ENCODE measurements at regions not wholly inside any gene's neighbourhood (a gene's known extent, or its start where the extent isn't known, plus 50 kb on each side); places are given as distances from the start of the nearest gene placed in this dataset.
"Not testable (repeated sequence)": the region's sequence is repeated elsewhere in the genome, so short reads cannot be mapped to it uniquely, and the experiment has no call there.

DNA sequence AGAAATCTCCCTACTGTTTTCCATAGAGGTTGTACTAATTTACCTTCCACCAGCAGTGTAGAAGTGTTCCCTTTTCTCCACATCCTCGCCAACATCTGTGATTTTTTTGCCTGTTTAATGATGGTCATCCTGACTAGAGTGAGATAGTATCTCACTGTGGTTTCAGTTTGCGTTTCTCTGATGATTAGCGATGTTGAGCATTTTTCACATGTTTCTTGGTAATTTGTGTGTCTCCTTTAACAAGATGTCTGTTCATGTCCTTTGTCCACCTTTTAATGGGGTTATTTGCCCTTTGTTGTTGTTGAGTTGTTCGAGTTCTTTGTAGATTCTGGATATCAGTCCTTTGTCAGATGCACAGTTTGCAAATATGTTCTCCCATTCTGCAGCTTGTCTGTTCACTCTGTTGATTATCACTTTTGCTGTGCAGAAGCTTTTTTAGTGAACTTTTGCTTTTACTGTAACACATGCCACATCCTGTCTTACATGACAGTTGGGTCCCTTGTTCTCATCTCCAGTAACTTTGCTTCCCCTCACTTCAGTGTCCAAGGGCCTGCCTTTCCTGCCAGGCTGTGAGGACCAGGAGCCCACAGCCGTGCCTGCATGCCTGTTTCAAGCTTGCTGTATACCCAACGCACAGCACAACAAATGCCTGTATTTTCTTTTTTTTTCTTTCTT lies 64.9 kb downstream of the SPRING1 start:
- Histone ChIP-seq H3K4me1 (ENCODE audit: insufficient read depth, low read length, poor library complexity, severe bottlenecking) (peaks cover 39% of the 10 kb centered on the region), H3K79me2 (ENCODE audit: insufficient read depth, low read length) (no peaks in the 10 kb centered on the region), H3K27me3 (ENCODE audit: insufficient read depth, low read length, poor library complexity, severe bottlenecking) (no peaks in the 10 kb centered on the region), H3K9ac (ENCODE audit: low read depth, low read length, poor library complexity, severe bottlenecking) (peak overlapping the region; percentile 36), H3K36me3 (ENCODE audit: insufficient read depth, low read length) (no peaks in the 10 kb centered on the region), H4K20me1 (ENCODE audit: insufficient read depth, low read length, poor library complexity, severe bottlenecking) (no peaks in the 10 kb centered on the region), H3K9me3 (ENCODE audit: insufficient read depth, low read depth, low read length) (no peaks in the 10 kb centered on the region), H3F3A (ENCODE audit: low read depth) (peaks cover 4% of the 10 kb centered on the region; the same call in 1 of the 2 replicates), H2AFZ (ENCODE audit: low read length) (peak overlapping the region; percentile 58), H3K4me2 (ENCODE audit: low read depth, low read length, poor library complexity, severe bottlenecking) (peak overlapping the region; percentile 78), H3K4me3 (ENCODE audit: low read length, poor library complexity, severe bottlenecking) (peak overlapping the region; percentile 64), H3K9me2 (replicated peaks; ENCODE audit: low read depth, low read length) (no peaks in the 10 kb centered on the region)
- no peak for TF ChIP-seq EZH2phosphoT487 (IDR thresholded peaks at IDR 0.05; ENCODE audit: borderline replicate concordance)

DNA sequence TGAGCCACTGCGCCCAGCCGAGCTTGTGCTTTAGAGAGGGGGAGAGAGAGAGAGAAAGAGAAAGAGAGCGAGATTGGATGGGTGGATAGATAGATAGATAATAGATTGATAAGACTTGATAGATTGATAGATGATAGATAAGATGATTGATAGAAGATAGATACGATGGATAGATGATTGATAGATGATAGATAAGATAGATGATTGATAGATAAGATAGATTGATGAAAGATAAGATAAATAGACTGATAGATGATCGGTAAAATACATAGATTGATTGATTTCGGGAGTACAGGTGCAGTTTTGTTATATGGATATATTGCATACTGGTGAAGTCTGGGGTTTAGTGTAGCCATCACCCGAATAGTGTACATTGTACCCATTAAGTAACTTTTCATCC lies 65.9 kb downstream of the SPRING1 start:
- Histone ChIP-seq H3F3A (ENCODE audit: low read depth) (peaks cover 4% of the 10 kb centered on the region; the same call in 1 of the 2 replicates), H3K4me2 (ENCODE audit: low read depth, low read length, poor library complexity, severe bottlenecking) (no peak overlapping the region), H3K9ac (ENCODE audit: low read depth, low read length, poor library complexity, severe bottlenecking) (no peak overlapping the region), H3K4me3 (ENCODE audit: low read length, poor library complexity, severe bottlenecking) (no peak overlapping the region), H4K20me1 (ENCODE audit: insufficient read depth, low read length, poor library complexity, severe bottlenecking) (no peaks in the 10 kb centered on the region), H3K36me3 (ENCODE audit: insufficient read depth, low read length) (no peaks in the 10 kb centered on the region), H2AFZ (ENCODE audit: low read length) (no peak overlapping the region), H3K9me3 (ENCODE audit: insufficient read depth, low read depth, low read length) (no peaks in the 10 kb centered on the region), H3K27me3 (ENCODE audit: insufficient read depth, low read length, poor library complexity, severe bottlenecking) (no peaks in the 10 kb centered on the region), H3K9me2 (replicated peaks; ENCODE audit: low read depth, low read length) (no peaks in the 10 kb centered on the region), H3K4me1 (ENCODE audit: insufficient read depth, low read length, poor library complexity, severe bottlenecking) (peaks cover 35% of the 10 kb centered on the region), H3K79me2 (ENCODE audit: insufficient read depth, low read length) (no peaks in the 10 kb centered on the region)
- TF ChIP-seq EZH2phosphoT487 (IDR thresholded peaks at IDR 0.05; ENCODE audit: borderline replicate concordance) = no peak
- TF ChIP-seq, protein P1, sequence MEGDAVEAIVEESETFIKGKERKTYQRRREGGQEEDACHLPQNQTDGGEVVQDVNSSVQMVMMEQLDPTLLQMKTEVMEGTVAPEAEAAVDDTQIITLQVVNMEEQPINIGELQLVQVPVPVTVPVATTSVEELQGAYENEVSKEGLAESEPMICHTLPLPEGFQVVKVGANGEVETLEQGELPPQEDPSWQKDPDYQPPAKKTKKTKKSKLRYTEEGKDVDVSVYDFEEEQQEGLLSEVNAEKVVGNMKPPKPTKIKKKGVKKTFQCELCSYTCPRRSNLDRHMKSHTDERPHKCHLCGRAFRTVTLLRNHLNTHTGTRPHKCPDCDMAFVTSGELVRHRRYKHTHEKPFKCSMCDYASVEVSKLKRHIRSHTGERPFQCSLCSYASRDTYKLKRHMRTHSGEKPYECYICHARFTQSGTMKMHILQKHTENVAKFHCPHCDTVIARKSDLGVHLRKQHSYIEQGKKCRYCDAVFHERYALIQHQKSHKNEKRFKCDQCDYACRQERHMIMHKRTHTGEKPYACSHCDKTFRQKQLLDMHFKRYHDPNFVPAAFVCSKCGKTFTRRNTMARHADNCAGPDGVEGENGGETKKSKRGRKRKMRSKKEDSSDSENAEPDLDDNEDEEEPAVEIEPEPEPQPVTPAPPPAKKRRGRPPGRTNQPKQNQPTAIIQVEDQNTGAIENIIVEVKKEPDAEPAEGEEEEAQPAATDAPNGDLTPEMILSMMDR (conservative IDR thresholded peaks at IDR 0.05; ENCODE audit: low read length) = no peak

DNA sequence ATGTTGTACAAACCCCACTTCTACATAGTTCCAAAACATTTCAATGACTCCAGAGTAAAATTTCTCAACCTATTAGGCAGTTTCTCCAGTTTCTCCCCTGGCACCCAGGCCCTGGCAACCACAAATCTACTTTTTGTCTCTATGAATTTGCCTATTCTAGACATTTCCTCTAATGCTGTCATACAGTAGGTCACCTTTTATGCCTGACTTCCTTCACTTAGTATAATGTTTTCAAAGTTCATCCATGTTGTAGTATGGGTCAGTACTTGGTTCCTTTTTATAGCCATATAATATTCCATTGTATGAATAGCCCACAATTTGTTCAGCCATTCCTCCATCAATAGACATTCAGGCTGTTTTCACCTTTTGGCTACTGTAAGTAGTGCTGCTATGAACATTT lies 67.0 kb downstream of the SPRING1 start:
- TF ChIP-seq EZH2phosphoT487 (IDR thresholded peaks at IDR 0.05; ENCODE audit: borderline replicate concordance) = no peak
- TF ChIP-seq, protein P1 (conservative IDR thresholded peaks at IDR 0.05; ENCODE audit: low read length) = no peak
- peaks cover 4% of the 10 kb centered on the region; the same call in 1 of the 2 replicates for H3F3A ChIP-seq (ENCODE audit: low read depth)

DNA sequence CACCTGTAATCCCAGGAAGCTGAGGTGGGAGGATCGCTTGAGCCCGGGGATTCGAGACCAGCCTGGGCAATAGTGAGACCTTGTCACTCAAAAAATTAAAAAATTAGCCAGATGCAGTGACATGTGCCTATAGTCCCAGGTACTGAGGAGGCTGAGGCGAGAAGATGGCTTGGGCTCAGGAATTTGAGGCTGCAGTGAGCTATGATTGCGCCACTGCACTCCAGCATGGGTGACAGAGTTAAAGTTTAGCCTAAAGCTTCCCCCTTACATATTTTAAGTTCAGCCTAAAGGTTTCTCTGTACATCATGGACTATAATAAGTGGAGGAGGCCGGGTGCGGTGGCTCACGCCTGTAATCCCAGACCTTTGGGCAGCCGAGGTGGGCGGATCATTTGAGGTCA lies 70.1 kb downstream of the SPRING1 start:
- peaks cover 8% of the 10 kb centered on the region for H3K4me1 ChIP-seq (ENCODE audit: insufficient read depth, low read length, poor library complexity, severe bottlenecking)
- H4K20me1 ChIP-seq (ENCODE audit: insufficient read depth, low read length, poor library complexity, severe bottlenecking) = no peaks in the 10 kb centered on the region
- H3K4me3 ChIP-seq (ENCODE audit: low read length, poor library complexity, severe bottlenecking) = no peak overlapping the region
- no peaks in the 10 kb centered on the region for H3K9me3 ChIP-seq (ENCODE audit: insufficient read depth, low read depth, low read length)
- no peak overlapping the region for H3K4me2 ChIP-seq (ENCODE audit: low read depth, low read length, poor library complexity, severe bottlenecking)
- no peak for TF ChIP-seq EZH2phosphoT487 (IDR thresholded peaks at IDR 0.05; ENCODE audit: borderline replicate concordance)
- TF ChIP-seq, protein P1 (conservative IDR thresholded peaks at IDR 0.05; ENCODE audit: low read length) = no peak
- no peaks in the 10 kb centered on the region for H3K9me2 ChIP-seq (replicated peaks; ENCODE audit: low read depth, low read length)
- peaks cover under 1% of the 10 kb centered on the region; the same call in 1 of the 2 replicates for H3F3A ChIP-seq (ENCODE audit: low read depth)
- no peak overlapping the region for H3K9ac ChIP-seq (ENCODE audit: low read depth, low read length, poor library complexity, severe bottlenecking)
- no peaks in the 10 kb centered on the region for H3K36me3 ChIP-seq (ENCODE audit: insufficient read depth, low read length)
- H3K27me3 ChIP-seq (ENCODE audit: insufficient read depth, low read length, poor library complexity, severe bottlenecking) = no peaks in the 10 kb centered on the region
- no peak overlapping the region for H2AFZ ChIP-seq (ENCODE audit: low read length)
- no peaks in the 10 kb centered on the region for H3K79me2 ChIP-seq (ENCODE audit: insufficient read depth, low read length)

More for the DNA sequence above, 67.0 kb downstream of the SPRING1 start:
- Histone ChIP-seq H3K36me3 (ENCODE audit: insufficient read depth, low read length) (no peaks in the 10 kb centered on the region), H3K4me3 (ENCODE audit: low read length, poor library complexity, severe bottlenecking) (no peak overlapping the region), H3K9me2 (replicated peaks; ENCODE audit: low read depth, low read length) (no peaks in the 10 kb centered on the region), H3K79me2 (ENCODE audit: insufficient read depth, low read length) (no peaks in the 10 kb centered on the region), H3K9me3 (ENCODE audit: insufficient read depth, low read depth, low read length) (no peaks in the 10 kb centered on the region), H3K4me1 (ENCODE audit: insufficient read depth, low read length, poor library complexity, severe bottlenecking) (peaks cover 28% of the 10 kb centered on the region), H2AFZ (ENCODE audit: low read length) (no peak overlapping the region), H3K4me2 (ENCODE audit: low read depth, low read length, poor library complexity, severe bottlenecking) (no peak overlapping the region), H3K9ac (ENCODE audit: low read depth, low read length, poor library complexity, severe bottlenecking) (no peak overlapping the region), H3K27me3 (ENCODE audit: insufficient read depth, low read length, poor library complexity, severe bottlenecking) (no peaks in the 10 kb centered on the region), H4K20me1 (ENCODE audit: insufficient read depth, low read length, poor library complexity, severe bottlenecking) (no peaks in the 10 kb centered on the region)

DNA sequence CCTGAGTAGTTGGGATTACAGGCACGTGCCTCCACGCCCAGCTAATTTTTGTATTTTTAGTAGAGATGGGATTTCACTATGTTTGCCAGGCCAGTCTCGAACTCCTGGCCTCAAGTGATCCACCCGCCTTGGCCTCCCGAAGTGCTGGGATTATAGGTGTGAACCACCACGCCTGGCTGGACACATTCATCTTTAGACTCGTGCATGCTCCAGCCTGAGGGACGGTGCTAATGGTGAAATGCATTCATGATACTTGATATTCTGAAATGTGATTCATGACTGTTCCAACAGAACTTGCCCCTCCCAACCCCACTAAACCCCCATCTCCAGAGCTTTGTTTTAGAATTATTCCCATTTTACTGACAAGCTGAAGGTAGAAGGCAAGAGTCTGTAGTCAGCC lies 71.0 kb downstream of the SPRING1 start:
- H3K9ac ChIP-seq (ENCODE audit: low read depth, low read length, poor library complexity, severe bottlenecking); H3K9me3 ChIP-seq (ENCODE audit: insufficient read depth, low read depth, low read length); H2AFZ ChIP-seq (ENCODE audit: low read length); H3K4me1 ChIP-seq (ENCODE audit: insufficient read depth, low read length, poor library complexity, severe bottlenecking); H4K20me1 ChIP-seq (ENCODE audit: insufficient read depth, low read length, poor library complexity, severe bottlenecking); H3K36me3 ChIP-seq (ENCODE audit: insufficient read depth, low read length); H3K4me3 ChIP-seq (ENCODE audit: low read length, poor library complexity, severe bottlenecking); H3F3A ChIP-seq (ENCODE audit: low read depth); H3K9me2 ChIP-seq (replicated peaks; ENCODE audit: low read depth, low read length); H3K4me2 ChIP-seq (ENCODE audit: low read depth, low read length, poor library complexity, severe bottlenecking); H3K27me3 ChIP-seq (ENCODE audit: insufficient read depth, low read length, poor library complexity, severe bottlenecking); H3K79me2 ChIP-seq (ENCODE audit: insufficient read depth, low read length): not testable (repeated sequence)
